ENCODE measurements at regions not wholly inside any gene's neighbourhood (a gene's known extent, or its start where the extent isn't known, plus 50 kb on each side); places are given as distances from the start of the nearest gene placed in this dataset.
"Not testable (repeated sequence)": the region's sequence is repeated elsewhere in the genome, so short reads cannot be mapped to it uniquely, and the experiment has no call there.

DNA sequence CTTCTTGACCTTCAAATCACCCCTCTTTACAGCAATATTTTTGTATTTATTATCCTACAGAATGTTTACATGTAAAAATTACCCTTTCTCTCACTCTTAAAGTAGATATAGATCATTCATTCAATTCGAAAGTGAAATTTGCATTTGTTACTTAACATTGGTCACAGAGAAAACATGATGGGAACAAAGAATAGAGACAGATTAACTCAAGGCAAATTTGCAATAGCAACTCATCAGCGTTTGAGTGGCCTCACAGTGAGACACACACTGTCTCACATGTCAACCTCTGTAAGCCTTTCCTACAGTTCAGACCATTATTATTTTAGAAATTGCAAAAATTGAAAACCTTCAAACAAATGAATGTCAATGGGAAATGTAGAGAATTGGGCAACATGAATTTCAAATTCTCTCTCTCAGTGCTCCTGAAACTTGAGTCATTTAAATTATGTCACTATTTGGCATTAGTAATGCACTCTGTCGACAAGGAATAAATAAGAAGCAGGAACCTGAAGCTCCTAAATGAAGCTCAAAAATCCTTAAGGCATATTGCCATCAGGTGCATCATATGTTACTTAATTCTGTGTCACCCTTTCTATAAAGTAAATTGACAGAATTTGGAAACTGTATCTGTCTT is 148.3 kb upstream of the ANXA10 start:
- no peak for DNase-seq

- no peak for DNase-seq
Observed at GRCh38 chr4:167944721-167945120, 147.6 kb upstream of the ANXA10 start.

DNA sequence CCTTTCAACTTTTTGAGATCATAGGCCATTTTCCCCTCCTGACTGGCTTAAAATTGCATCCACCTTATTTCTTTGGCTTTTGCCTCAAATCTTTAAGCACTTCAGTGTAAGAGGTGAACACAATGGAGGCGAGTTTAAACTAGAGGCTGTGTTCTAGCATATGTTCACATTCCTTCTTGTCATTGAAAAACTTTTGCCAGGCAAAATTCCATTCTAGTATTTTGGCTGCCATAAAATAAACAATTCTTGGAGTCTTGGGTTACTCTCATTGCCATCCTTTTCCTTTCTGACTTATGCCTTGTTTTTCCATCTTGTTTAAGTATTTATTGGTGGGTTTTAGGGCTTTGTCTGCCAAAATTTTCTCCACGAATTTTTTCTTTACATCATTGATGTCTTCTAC is 137.3 kb upstream of the ANXA10 start:
- no peak for DNase-seq

DNA sequence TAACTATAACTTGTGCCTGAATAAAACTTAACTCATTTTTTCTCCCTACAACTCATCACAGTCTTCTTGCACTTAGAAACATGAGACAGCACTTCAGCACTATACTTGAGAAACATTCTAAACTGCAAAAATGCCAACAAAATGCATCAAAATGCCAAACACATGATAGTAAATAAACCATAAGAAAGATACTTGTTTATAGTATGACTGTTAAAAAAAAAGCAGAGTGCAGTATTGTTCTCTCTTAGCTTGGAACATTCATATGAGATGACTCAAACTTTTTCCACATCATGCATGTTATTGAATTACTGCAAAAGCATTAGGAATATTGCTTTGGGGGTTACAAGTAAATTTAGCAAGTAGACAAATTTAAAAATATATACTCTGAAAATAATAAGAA is 135.7 kb upstream of the ANXA10 start:
- DNase-seq: no peak

DNA sequence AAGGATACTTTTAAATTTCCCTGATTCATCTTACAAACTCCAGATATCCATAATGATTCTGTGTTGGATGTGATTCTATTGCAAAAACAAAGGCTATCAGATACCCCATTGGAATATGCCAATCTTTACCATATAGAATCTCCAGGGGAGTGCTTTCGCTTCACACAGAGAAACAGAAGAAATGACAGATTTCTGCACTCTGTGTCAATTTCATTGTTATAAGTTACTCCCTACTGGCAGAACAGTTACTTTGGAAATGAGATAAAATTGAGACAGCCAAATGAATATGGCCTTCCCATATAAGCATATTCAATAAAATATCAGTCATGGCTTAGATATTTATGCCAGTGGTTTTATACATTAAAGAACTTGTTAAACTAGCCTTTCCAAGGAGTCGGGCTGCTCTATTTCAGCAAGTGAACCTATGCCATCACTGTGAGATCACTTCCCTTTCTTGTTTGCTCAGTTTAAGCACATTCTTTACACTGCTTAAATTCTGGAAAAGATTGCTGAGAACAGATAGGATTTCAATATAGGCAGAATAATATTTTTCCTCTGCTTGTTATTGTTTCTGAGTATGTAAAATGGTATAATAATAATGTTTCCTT is 127.5 kb upstream of the ANXA10 start:
- DNase-seq: no peak

GRCh38 chr4:167966143-167966542 is 126.2 kb upstream of the ANXA10 start:
- DNase-seq: no peak

GRCh38 chr4:167973513-167973912 is 118.8 kb upstream of the ANXA10 start:
- no peak for DNase-seq

- DNase-seq: no peak
Observed at GRCh38 chr4:167985565-167985964, 106.8 kb upstream of the ANXA10 start.

DNA sequence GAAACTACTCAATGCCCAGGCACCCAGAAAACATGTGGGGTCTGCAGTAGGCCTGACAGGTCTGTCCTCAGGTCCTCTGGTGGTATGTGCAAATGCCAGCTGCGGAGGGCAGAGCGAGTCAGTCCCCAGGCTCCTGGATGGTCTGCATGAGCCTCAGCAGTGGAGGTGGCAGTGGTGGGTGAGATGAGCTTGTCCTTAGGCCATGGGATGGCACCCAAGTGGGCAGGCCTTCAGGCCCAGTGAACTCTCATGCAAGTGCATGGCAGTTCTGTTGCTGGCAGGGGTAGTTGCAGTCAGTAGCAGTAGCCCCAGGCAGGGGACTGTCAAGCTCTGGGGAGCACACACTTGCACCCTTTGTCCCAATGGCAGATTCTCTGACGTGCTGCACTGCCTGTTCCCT is 106.3 kb upstream of the ANXA10 start:
- DNase-seq: no peak

DNA sequence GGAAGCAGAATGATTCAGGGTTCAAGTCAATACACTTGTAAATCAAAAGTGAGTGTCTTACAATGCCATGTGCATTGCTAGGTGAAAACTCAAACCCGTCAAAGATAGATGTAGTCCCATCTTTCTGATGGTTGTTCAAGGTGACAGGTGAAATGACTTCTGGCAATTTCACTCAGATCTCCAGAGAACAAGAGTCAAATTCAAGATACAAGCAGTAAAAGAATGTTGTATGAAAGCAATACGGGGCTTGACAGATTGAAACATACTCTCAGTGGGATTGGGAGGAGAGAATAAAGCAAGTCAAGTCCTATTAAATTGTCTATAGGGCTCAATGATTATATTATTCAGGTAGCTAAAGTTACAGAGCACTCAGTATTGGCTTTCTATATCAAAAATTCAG is 105.1 kb upstream of the ANXA10 start:
- no peak for DNase-seq

- no peak for DNase-seq
Observed at GRCh38 chr4:167989815-167990214, 102.5 kb upstream of the ANXA10 start.

- DNase-seq: not testable (repeated sequence)
Observed at GRCh38 chr4:168008112-168008511, 84.2 kb upstream of the ANXA10 start.

DNA sequence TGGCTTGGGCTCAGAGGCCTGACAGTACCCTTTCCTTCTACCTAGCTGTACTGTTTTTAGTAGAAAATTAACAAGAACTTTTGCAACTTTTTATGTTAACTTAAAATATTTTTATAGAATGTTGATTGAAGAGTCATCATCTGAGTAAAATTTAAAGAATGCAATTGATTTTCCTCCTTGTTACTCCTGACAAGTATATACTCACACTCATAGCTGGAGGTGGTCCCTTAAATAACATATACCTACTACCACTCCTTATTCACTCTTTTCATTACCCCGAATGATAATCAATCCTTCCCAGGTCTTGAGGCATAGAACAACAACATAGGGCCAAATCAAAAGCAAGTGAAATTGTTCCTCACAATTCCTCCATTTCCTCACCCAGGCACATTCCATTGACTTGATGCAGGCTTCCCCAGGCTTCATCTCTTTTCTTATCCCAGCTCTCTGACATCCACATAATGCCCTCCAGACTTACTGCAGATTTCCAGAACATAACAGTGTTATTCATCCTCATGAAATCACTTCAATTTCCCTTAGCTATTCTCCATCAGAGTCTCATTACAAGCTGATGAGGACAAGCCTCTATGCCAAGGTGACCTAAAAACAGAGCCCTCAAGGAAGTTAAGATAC is 73.2 kb upstream of the ANXA10 start:
- DNase-seq: no peak

DNA sequence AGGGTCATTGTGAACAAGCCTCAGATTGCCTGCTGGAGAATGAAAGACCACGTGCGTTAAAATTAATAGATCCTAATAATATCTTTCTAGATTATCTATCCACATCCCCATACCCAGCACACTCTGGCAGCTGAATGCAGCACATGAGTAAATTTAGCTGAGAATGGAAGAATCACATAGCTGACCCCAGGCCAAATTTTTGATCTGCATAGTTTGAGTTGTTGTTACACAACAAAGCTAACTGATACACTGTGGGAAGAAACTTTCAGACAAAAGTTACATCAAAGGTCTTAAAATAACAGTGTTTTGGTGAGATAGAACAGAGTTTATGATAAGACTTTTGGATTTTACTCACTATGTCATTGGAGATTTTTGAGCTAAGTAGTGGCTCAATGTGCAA is 72.4 kb upstream of the ANXA10 start:
- DNase-seq: no peak

GRCh38 chr4:168021666-168022065 is 70.7 kb upstream of the ANXA10 start:
- DNase-seq: no peak

DNA sequence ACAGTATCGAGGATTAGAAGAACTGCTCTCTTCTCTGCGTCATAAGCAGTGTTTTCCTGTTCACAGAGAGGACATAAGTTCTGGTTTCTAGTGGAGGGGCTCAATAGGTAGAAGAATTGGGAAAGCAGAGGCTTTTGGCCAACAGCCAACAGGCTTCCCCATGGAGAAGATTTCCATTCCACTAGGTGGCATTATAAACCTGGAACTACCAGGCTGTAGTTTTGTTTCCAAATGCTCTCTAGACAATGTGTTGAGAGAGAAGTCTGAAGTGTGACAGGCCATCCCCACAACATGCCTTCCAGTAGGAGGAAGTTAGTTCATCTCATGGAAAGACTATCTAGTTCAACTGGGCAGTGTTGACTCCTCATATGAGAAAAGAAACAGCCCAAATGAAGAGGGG is 63.8 kb upstream of the ANXA10 start:
- DNase-seq: no peak

DNA sequence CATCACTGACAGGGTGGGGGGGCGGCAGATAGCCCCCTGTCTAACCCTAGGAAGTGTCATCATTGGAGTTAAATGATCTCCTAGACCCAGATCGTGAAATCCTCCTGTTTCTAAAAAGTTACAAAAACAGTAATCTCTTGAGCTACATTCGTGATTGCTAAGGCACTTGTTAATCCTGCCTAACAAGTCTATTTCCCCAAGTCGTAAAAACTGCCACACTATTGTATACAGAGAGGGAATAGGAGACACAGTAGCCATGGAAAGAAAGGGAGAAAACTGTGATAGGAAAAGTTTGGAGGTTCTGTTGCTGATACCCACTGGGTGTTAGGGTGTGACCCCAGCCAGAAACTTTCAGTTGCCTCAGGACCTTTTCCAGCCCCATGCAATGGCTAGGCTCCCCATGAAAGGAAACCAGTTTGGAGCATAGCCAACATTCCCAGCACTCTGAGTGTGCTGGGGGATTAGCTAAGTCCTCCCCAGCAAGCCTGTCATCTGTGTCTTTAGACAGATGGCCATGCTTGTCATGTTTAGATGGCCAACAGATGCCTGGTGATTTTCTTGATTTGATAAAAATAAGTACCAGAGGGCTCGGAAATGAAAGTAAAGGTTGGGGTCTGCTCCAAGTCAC is 63.3 kb upstream of the ANXA10 start:
- DNase-seq: no peak

DNA sequence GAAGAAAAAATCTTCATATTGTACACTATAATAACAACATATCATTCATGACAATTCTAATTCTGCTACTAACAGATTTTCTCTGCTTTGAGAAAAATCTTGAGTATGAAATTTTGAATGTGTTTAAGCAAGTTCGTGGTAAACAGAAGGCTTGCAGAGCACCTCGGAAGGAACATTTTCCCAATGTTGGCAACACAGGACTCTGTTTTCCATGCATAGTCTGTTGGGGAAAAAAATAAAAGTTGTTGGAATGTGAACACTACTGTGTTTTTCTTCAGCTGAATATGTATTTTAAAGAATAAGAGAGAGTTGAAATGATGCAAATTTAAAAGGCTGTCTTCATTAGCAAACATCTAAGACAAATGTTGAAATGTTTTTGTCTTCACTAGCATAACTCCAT is 54.7 kb upstream of the ANXA10 start:
- no peak for DNase-seq

DNA sequence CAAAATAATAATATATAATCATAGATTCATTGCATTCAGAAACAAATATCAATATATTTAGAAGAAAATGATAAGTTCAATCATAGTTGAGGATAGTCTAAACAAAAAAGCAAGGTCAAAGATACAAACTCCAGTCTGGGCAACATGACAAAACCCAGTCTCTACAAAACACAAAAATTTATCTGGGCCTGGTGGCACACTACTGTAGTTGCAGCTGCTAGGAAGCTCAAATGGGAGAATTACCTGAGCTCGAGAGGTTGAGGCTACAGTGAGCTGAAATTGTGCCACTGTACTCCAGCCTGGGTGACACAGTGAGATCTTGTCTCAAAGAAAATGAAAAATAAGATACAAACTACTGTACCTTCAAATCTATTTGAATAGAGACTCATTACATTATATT is 52.7 kb upstream of the ANXA10 start:
- no peak for DNase-seq
